HL-60 (cell line): ENCODE measurements at regions not wholly inside any gene's neighbourhood (a gene's known extent, or its start where the extent isn't known, plus 50 kb on each side); places are given as distances from the start of the nearest gene placed in this dataset.

ENCODE experiments used
- DNase-seq, 2 experiments: peaks; one replicate each; pipeline ENCODE4 v3.0.0-alpha.2; 2010 to 2020; ENCODE audit warnings: low read depth in 1 of 2, low spot score in 1 of 2
- H3K27ac ChIP-seq: fragments of 250-450 bp; sonication (Bioruptor Pico); replicated peaks from 2 replicates; pipeline ENCODE4 v1.5.1; 2020; ENCODE audit warnings: mild to moderate bottlenecking, moderate library complexity
- H3K27me3 ChIP-seq: fragments of 250-450 bp; sonication (Bioruptor Pico); 2 replicates; pipeline ENCODE4 v1.5.1; 2021; ENCODE audit warnings: mild to moderate bottlenecking, moderate library complexity; ENCODE audit not compliant: insufficient read depth, poor library complexity, severe bottlenecking
- H3K4me3 ChIP-seq: replicated peaks from 2 replicates; pipeline ENCODE4 v1.5.1; 2011; ENCODE audit warnings: mild to moderate bottlenecking, control low read depth, low read length; ENCODE audit not compliant: insufficient read depth
- GABPA ChIP-seq: IDR thresholded peaks from 2 replicates; pipeline ENCODE4 v1.6.1; 2012; ENCODE audit warnings: low read depth
- POLR2AphosphoS5 ChIP-seq: IDR thresholded peaks from 2 replicates; pipeline ENCODE4 v1.6.1; 2012; ENCODE audit warnings: low read depth
- SPI1 ChIP-seq: IDR thresholded peaks from 2 replicates; pipeline ENCODE4 v1.6.1; 2012; ENCODE audit warnings: low read depth, mild to moderate bottlenecking, borderline replicate concordance
- TF ChIP-seq, protein P1 (sequence below): IDR thresholded peaks from one replicate; pipeline ENCODE4 v1.5.1; 2011; ENCODE audit warnings: low read length, control low read depth, inconsistent platforms; ENCODE audit not compliant: insufficient read depth
- TF ChIP-seq, protein P2 (sequence below): IDR thresholded peaks from 2 replicates; pipeline ENCODE4 v1.6.1; 2012; ENCODE audit warnings: low read depth; ENCODE audit not compliant: insufficient replicate concordance

DNA sequence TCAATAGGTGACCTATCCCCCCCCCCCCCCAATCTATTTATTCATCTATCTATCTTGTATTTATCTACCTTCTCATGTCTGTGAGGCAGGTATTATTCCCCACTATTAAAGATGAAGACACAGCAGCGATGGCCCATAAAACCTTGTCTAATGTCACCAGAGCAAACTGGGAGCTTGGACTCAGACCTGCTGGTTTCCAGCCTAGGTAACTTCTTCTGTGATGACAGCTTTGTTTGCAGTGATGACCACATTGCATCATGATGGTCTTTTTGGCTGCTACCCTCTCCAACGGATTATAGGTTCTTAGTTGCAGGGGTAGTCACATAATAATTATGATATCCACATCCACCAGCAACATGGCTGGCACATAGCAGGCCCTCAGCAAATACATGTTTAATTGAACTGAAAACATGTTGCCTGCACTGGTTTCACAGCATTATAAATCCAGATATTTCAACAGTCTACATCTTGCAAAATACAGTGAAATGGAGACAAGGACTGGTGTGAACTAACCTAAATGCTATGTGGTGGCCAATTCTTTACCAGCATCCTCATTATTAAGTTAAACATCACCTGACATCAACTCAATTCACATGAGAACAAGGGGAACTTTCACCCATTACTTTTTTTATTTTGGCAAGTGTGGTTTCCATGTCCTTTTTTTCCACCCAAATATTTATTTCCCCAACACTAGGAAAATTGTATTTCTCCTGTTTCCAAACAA lies 712.5 kb upstream of the NRSN1 start:
- no peak overlapping the region for H3K4me3 ChIP-seq
- H3K27ac ChIP-seq = no peak overlapping the region
- no peaks in the 10 kb centered on the region for H3K27me3 ChIP-seq
- TF ChIP-seq POLR2AphosphoS5 (no peak), GABPA (no peak), SPI1 (no peak)
- TF ChIP-seq, protein P1, sequence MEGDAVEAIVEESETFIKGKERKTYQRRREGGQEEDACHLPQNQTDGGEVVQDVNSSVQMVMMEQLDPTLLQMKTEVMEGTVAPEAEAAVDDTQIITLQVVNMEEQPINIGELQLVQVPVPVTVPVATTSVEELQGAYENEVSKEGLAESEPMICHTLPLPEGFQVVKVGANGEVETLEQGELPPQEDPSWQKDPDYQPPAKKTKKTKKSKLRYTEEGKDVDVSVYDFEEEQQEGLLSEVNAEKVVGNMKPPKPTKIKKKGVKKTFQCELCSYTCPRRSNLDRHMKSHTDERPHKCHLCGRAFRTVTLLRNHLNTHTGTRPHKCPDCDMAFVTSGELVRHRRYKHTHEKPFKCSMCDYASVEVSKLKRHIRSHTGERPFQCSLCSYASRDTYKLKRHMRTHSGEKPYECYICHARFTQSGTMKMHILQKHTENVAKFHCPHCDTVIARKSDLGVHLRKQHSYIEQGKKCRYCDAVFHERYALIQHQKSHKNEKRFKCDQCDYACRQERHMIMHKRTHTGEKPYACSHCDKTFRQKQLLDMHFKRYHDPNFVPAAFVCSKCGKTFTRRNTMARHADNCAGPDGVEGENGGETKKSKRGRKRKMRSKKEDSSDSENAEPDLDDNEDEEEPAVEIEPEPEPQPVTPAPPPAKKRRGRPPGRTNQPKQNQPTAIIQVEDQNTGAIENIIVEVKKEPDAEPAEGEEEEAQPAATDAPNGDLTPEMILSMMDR = no peak
- TF ChIP-seq, protein P2, sequence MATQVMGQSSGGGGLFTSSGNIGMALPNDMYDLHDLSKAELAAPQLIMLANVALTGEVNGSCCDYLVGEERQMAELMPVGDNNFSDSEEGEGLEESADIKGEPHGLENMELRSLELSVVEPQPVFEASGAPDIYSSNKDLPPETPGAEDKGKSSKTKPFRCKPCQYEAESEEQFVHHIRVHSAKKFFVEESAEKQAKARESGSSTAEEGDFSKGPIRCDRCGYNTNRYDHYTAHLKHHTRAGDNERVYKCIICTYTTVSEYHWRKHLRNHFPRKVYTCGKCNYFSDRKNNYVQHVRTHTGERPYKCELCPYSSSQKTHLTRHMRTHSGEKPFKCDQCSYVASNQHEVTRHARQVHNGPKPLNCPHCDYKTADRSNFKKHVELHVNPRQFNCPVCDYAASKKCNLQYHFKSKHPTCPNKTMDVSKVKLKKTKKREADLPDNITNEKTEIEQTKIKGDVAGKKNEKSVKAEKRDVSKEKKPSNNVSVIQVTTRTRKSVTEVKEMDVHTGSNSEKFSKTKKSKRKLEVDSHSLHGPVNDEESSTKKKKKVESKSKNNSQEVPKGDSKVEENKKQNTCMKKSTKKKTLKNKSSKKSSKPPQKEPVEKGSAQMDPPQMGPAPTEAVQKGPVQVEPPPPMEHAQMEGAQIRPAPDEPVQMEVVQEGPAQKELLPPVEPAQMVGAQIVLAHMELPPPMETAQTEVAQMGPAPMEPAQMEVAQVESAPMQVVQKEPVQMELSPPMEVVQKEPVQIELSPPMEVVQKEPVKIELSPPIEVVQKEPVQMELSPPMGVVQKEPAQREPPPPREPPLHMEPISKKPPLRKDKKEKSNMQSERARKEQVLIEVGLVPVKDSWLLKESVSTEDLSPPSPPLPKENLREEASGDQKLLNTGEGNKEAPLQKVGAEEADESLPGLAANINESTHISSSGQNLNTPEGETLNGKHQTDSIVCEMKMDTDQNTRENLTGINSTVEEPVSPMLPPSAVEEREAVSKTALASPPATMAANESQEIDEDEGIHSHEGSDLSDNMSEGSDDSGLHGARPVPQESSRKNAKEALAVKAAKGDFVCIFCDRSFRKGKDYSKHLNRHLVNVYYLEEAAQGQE = no peak
- no peak for DNase-seq

DNA sequence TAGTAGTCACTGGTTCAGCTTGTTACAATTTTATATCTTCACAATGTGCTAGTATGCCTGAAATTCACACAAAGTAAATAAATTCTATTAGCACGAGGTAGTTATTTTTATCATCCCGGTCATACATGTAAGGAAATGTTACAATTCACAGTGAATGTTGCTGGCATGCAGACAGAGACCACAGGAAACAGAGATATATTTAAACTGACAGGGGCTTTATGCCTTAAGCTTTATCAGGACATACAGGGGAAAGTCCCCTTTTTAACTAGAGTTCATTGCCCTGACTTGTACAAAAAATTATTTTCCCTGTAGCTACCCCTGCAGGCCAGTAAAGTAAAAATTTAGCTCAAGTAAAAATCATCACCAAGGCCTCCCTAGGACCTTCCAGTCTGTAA lies 712.0 kb upstream of the NRSN1 start:
- TF ChIP-seq, protein P1 = no peak
- TF ChIP-seq GABPA (no peak), POLR2AphosphoS5 (no peak)
- H3K27me3 ChIP-seq = no peaks in the 10 kb centered on the region
- DNase-seq = no peak
- H3K27ac ChIP-seq = no peak overlapping the region
- H3K4me3 ChIP-seq = no peak overlapping the region

DNA sequence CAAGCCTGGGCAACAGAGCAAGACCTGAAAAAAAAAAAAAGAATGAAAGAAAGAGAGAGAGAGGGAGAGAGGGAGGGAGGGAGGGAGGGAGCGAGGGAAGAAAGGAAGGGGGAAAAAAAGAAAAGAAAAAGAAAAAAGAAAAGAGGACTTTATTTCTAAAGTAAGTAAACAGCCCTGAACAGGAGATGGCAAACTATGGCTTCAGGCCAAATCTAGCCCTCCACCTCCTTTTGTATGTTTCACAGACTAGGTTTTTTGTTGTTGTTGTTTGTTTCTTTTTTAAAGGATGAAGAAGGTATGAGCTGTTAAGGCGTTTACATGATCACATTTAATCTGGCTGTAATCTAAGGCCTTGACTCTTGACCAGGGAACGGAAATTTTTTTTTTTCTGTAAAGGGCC lies 711.1 kb upstream of the NRSN1 start:
- H3K27me3 ChIP-seq = no peaks in the 10 kb centered on the region
- H3K27ac ChIP-seq = no peak overlapping the region
- TF ChIP-seq, protein P1 = no peak
- TF ChIP-seq, protein P2 = no peak
- no peak for TF ChIP-seq SPI1
- no peak for TF ChIP-seq GABPA
- TF ChIP-seq POLR2AphosphoS5 = no peak
- H3K4me3 ChIP-seq = no peak overlapping the region
- no peak for DNase-seq

DNA sequence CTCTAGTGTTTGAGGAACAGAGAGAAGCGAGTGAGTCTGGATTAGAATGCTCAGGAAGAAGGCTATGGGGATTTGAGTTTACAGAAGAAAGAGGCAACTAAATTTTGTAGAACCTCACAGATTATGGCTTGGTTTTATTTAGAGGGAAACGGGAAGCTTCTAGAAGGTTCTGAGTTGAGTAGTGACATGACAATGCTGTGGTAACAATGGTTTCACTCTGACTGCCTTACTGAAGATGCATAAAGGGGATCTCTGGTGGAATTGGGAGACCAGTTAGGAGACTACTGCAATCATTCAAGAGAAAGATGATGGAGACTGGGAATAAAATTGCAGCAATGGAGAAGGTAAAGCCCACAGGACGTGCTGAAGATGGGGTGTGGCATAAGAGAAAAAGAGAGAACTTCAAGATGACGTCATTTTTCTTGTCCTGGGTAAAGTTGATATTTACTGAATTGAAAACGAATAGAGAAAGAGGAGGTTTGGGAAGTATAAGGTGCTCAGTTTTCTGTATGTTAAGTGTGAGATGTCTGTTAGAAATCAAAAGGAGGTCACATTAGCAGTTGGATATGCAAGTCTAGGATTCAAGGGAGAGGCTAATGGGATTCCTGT lies 710.1 kb upstream of the NRSN1 start:
- Histone ChIP-seq H3K4me3 (no peak overlapping the region), H3K27me3 (no peaks in the 10 kb centered on the region), H3K27ac (no peak overlapping the region)
- TF ChIP-seq SPI1 (no peak), GABPA (no peak), POLR2AphosphoS5 (no peak)
- TF ChIP-seq, protein P2 = no peak
- TF ChIP-seq, protein P1 = no peak
- no peak for DNase-seq
